HG02981 (cell line): ENCODE measurements at regions not wholly inside any gene's neighbourhood (a gene's known extent, or its start where the extent isn't known, plus 50 kb on each side); places are given as distances from the start of the nearest gene placed in this dataset.

Source experiments
- ATAC-seq: cut with Tn5 transposase; IDR thresholded peaks from one replicate; pipeline ENCODE4 v1.9.1; 2021; ENCODE audit warnings: mild to moderate bottlenecking, moderate library complexity; ENCODE audit not compliant: unreplicated experiment

DNA sequence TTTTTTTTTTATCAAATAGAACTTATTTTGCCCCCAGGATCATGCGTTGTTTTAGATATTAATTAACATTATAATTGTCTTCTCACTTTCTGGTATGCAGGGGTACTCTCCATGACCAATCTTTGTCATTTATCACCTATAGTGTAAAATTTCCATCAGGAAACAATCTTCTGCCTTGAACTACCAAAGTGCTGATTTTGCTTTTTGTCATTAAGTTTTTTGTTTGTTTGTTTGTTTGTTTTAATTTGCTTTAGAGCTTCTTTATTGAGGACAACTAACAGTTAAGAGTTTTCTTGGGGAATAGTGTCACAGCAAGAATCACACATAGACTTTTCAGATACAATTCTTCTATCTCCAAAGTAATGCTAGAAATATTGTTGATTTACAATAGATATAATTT, 171.2 kb upstream of the PRPS1L1 start:
- ATAC-seq: no peak

DNA sequence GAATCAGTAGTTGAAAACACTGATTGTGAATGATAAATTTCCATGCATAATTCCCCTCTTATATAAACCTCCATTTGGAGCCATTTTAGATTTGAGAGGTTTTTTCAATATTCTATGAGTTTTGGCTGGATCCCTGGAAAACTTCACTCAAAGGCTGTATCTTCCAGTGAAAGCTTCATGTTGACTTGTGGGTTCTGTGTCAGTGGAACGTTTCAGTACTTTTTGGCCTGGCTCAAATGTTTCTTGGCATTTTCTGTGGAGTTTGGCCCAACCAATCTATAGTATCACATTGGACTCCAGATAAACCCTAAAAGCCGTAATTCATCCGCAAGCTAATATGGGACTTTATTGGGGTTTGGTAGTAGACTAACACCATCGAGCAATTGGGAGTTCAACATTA, 172.6 kb upstream of the PRPS1L1 start:
- ATAC-seq: no peak

DNA sequence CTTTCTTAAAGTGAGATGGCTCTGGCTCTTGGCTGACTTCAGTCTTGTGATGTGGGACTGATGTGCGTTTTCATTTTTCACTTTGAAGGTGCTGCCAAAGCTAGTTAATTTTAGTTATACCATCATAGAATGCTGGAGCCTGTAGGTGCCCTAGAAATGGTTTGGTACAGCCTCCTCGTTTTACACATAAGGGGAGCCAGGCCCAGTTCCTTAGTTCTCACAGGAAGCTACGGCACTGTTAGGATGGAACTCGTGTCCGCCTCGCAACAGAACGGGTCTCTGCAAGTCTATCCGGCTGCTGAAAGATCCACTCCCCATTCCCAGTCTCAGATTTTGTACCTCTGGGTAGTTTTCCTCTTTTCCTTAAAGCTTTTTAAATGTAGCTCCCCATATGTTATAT, 173.2 kb upstream of the PRPS1L1 start:
- ATAC-seq: no peak

DNA sequence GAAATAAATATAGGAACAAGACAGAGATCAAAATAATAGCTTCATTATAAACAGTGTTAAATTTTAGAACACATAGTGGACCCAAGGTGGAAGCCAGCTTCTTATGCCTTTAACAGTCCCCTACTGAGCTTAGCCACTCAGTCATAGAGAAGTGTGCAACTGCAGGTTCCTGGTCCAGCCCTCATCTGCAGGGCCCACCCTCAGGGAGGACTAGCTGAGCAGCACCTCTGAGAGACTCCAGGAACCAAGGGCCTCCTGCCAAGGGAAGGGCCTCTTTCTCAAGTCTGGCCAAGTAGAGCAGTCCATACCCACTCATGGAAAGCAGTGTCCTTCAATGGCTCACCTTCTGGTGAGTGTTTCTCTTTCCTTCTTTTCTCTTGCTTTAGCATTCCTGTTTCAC, 173.7 kb upstream of the PRPS1L1 start:
- ATAC-seq: no peak

- peak; percentile 50 for ATAC-seq
Observed at GRCh38 chr7:18202315-18203045, 174.8 kb upstream of the PRPS1L1 start.

- ATAC-seq: no peak
Observed at GRCh38 chr7:18206331-18206730, 178.7 kb upstream of the PRPS1L1 start.

DNA sequence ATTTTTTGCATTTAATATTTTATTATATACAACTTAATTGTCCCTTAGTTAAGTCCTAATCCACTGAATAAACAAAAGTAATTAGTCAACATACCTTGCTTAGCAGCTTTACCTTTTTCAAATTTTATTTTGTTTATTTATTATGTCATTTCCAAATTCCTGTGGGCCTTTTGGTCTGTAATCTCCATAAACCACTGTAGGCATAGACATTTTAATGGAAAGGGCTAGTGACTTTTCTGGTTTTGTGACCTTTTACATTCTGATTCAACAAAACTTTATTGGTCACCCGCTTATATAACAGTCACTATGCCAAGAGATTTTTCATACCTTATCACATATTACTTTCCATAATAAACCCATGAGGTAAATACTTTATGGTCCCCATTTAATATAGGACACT, 181.3 kb upstream of the PRPS1L1 start:
- no peak for ATAC-seq

DNA sequence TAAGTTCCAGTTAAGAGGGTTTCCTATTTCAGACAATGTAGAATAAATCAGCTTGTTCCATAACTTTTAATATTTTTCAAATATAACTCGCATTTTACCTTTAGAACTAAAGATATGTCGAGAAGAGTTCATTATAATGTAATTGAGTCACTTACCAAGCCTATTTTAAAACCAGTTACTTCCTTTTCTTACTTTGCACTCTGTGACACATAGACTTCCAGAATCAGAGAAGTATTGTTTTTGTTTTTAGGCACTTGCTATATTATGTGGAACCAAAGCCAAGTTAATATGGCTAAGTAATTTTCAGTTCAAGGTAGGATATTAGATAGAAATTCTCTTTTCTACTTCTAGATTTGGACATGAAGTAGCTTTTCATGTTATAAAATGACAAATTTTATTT, 182.7 kb upstream of the PRPS1L1 start:
- no peak for ATAC-seq

DNA sequence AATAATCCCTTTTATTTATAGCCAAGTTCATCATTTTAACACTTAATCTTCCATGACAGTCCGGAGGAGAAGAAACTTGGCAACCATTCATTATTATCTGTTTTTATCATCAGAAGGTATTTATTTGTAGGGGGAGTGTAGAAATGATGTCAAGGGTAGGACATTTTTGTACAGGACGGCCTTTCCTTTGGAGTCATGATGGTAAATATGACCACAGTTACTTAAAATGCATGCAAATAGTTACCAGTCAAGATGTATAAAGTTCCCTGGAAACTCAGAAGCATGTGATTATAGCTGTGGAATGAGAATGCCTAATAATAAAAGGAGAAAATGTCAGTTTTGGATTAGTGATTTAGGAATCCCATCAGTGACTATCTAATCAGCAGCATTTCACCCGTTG, 183.1 kb upstream of the PRPS1L1 start:
- no peak for ATAC-seq

GRCh38 chr7:18212308-18212707, 184.7 kb upstream of the PRPS1L1 start:
- no peak for ATAC-seq

DNA sequence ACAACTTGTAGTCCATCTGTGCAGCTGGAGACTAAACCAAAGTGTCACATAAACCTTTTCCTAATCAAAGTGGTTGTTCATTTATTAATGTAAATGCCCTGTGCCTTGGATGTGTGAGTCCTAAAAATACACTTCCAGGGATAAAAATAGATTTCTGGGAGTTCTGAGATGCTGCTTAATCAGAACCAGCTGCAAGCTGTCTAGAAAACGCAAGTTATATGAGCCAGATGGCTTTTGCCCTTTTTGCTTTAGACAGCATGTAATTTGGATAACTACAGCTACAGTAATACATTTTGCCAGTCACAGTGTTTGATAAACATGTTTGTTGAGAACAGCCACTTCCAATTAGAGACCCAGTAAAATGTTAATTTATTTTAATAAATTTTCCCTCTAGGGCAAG, 185.1 kb upstream of the PRPS1L1 start:
- ATAC-seq: no peak

DNA sequence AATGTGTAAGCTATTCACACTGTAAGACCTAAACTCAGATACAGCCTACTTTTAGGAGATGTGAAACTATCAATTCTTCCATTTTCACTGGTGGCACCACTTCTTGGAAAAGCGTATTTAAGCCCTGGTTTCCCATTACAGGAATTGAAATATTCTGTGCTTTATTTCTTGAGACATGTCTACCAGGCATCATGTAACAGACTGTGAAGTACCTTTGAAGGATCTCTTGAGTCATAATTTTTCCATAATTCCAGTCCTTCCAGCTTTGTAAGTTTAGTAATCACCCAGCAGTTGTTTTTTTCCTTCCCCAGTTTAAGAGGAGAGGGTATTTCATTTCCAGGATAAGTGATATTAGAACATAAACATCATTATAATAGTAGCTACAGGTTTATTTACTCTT, 186.0 kb upstream of the PRPS1L1 start:
- ATAC-seq: no peak

DNA sequence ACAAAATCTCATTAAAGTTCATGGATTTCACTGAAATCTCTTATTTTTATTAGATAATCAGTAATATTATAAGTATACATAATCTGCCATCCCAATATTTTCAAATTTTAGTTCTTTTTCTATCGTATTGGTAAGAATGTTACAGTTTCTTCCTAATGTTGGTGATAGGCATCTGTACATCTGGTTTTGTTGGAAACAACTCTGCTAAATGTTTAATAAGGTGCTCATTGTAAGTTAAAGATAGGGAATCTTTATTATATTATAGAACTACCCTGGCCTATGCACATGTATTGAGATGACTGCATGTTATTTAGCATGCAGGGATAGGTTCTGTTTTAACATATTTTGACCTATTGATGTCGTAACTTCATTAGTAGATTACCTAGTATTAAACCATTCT, 188.6 kb upstream of the PRPS1L1 start:
- no peak for ATAC-seq

GRCh38 chr7:18221377-18222293, 194.0 kb upstream of the PRPS1L1 start:
- ATAC-seq: no peak

GRCh38 chr7:18222636-18223035, 195.0 kb upstream of the PRPS1L1 start:
- ATAC-seq: no peak

DNA sequence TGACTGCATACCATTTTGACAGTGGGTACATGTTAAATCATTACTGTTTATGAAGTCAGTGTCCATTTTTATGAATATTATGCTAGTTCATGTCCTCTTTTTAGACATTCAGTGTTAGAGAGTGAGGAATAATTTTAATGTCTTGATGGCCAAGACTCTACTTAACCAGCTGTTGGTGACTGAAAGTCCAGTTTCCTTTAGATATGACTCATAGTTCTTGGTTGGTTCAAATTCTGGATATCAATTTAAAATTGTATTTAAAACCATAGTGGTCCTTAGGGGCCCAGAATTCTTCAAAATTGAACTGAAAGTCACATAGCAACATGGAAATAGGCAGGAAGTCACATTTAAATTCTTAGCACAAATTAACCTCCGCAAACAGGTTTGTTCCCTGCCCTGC, 196.5 kb upstream of the PRPS1L1 start:
- ATAC-seq: no peak

GRCh38 chr7:18225067-18225466, 197.4 kb upstream of the PRPS1L1 start:
- ATAC-seq: no peak

DNA sequence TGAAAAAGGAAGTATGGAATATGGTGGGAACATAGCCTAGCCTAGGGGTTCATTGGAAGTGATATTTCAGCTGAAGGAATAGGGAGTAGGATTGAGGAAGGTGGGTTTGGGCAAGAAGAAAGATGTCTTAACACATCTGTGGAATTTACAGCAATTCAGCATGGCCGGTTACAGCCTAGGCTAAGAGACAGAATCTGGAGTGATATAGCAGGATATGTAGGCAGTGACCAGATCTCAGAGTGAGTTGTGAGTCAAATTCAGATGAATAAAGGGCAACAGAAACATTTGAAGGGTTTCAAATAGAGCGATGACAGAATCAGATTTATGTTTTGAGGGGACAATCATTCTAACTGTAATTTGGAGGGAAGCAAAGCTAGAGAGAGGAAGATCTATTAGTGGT, 199.0 kb upstream of the PRPS1L1 start:
- no peak for ATAC-seq

DNA sequence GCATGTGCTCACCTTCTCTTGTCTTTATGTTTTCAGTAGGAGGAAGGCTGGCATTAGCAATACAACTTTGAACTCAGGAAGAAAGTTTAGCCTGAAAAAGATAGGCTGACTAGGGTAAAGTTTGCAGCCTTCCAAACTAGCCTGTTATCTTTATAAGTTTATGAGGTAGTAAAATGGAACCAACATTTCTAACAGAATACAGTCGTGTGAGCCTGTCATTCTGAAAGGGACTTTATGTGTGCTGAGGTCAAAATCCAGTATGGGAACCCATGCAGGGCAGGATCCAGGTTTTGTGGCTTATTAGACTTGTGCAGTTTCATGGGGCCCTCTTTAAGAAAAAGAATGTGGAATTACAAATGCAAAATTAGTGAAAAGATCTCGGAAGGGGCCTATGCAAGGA, 201.0 kb upstream of the PRPS1L1 start:
- no peak for ATAC-seq

DNA sequence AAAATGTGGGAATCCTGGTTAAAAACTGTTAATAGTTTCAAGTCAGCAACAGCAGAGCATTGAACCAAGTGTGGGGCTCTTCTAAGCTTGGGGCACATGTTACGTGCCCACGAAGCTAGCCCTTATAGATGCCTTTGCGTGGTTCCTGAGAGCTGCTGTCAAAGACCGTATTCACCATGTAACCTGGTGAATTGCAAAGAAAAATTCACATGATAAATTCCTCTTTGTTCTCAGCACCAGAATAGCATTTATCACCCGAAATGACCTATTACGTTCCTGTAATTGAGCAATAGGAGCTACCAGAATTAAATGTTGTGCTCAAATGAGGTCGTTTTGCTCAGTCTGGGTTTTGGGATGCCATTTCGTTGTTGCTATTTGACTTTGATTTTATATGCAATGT, 202.6 kb upstream of the PRPS1L1 start:
- ATAC-seq: no peak

- ATAC-seq: no peak
Observed at GRCh38 chr7:18231854-18232253, 204.2 kb upstream of the PRPS1L1 start.

GRCh38 chr7:18234519-18234918, 206.9 kb upstream of the PRPS1L1 start:
- no peak for ATAC-seq
